Right atrium auricular region (tissue), 2 donors: ENCODE measurements at regions not wholly inside any gene's neighbourhood (a gene's known extent, or its start where the extent isn't known, plus 50 kb on each side); places are given as distances from the start of the nearest gene placed in this dataset.

Source experiments
- DNase-seq: peaks from one replicate; pipeline ENCODE4 v3.0.0-alpha.2; 2019; ENCODE audit warnings: low spot score
- H3K27ac ChIP-seq, 2 donors: fragments of 200-600 bp; sonication (generic); 1 replicate in 1 of 2; 2 replicates in 1 of 2; pipeline ENCODE4 v1.5.1; 2016 to 2019
- H3K27me3 ChIP-seq, 2 donors: fragments of 200-600 bp; sonication (generic); one replicate each; pipeline versions ENCODE4 v1.5.1 to v1.6.0; 2017 to 2019
- H3K36me3 ChIP-seq: fragments of 200-600 bp; sonication (generic); one replicate; pipeline ENCODE4 v1.5.1; 2016
- H3K4me1 ChIP-seq, 2 donors: fragments of 200-600 bp; sonication (generic); one replicate each; pipeline versions ENCODE4 v1.5.1 to v1.6.0; 2017 to 2019
- H3K4me3 ChIP-seq, 2 donors: fragments of 200-600 bp; sonication (generic); 1 replicate in 1 of 2; 2 replicates in 1 of 2; pipeline ENCODE4 v1.5.1; 2017 to 2019; ENCODE audit warnings: mild to moderate bottlenecking in 1 of 2, moderate library complexity in 1 of 2
- H3K9me3 ChIP-seq, 2 donors: fragments of 200-600 bp; sonication (generic); one replicate each; pipeline ENCODE4 v1.5.1; 2019
- CTCF ChIP-seq, 2 donors: fragments of 200-600 bp; sonication (generic); IDR thresholded peaks; one replicate each; pipeline ENCODE4 v1.5.1; 2019; ENCODE audit warnings: antibody characterized with exemption in 2 of 2

GRCh38 chr1:235021321-235021720, 107.3 kb downstream of the TOMM20 start:
- no peaks in the 10 kb centered on the region for H3K9me3 ChIP-seq
- H3K27ac ChIP-seq: no peak overlapping the region
- peaks cover 0 to 9% of the 10 kb centered on the region in 2 donors for H3K4me1 ChIP-seq
- H3K4me3 ChIP-seq: no peak overlapping the region
- H3K36me3 ChIP-seq: no peaks in the 10 kb centered on the region
- no peak for DNase-seq
- no peak for TF ChIP-seq CTCF (IDR thresholded peaks at IDR 0.05)
- no peaks in the 10 kb centered on the region for H3K27me3 ChIP-seq

GRCh38 chr1:235019961-235020360, 108.7 kb downstream of the TOMM20 start:
- no peak for DNase-seq
- H3K4me3 ChIP-seq: no peak overlapping the region
- peaks cover 0 to 9% of the 10 kb centered on the region in 2 donors for H3K4me1 ChIP-seq
- no peak overlapping the region for H3K27ac ChIP-seq
- no peak for TF ChIP-seq CTCF (IDR thresholded peaks at IDR 0.05)
- H3K36me3 ChIP-seq: no peaks in the 10 kb centered on the region
- H3K27me3 ChIP-seq: no peaks in the 10 kb centered on the region
- no peaks in the 10 kb centered on the region for H3K9me3 ChIP-seq

GRCh38 chr1:235019471-235019870, 109.2 kb downstream of the TOMM20 start:
- TF ChIP-seq CTCF (IDR thresholded peaks at IDR 0.05): no peak

GRCh38 chr1:235018720-235019444, 109.8 kb downstream of the TOMM20 start:
- H3K27ac ChIP-seq: no peak overlapping the region
- H3K36me3 ChIP-seq: no peaks in the 10 kb centered on the region
- no peaks in the 10 kb centered on the region for H3K9me3 ChIP-seq
- H3K27me3 ChIP-seq: no peaks in the 10 kb centered on the region
- H3K4me3 ChIP-seq: no peak overlapping the region
- peaks cover 0 to 9% of the 10 kb centered on the region in 2 donors for H3K4me1 ChIP-seq
- no peak for TF ChIP-seq CTCF (IDR thresholded peaks at IDR 0.05)
- DNase-seq: no peak

More at GRCh38 chr1:235019471-235019870, 109.2 kb downstream of the TOMM20 start:
- Histone ChIP-seq H3K36me3 (no peaks in the 10 kb centered on the region), H3K9me3 (no peaks in the 10 kb centered on the region), H3K27me3 (no peaks in the 10 kb centered on the region), H3K4me1 (peaks cover 0 to 9% of the 10 kb centered on the region in 2 donors), H3K27ac (no peak overlapping the region), H3K4me3 (no peak overlapping the region)
- DNase-seq: no peak

- H3K27me3 ChIP-seq: no peaks in the 10 kb centered on the region
- H3K36me3 ChIP-seq: no peaks in the 10 kb centered on the region
- no peak overlapping the region for H3K27ac ChIP-seq
- no peaks in the 10 kb centered on the region for H3K9me3 ChIP-seq
- TF ChIP-seq CTCF (IDR thresholded peaks at IDR 0.05): no peak
- H3K4me1 ChIP-seq: peaks cover 0 to 9% of the 10 kb centered on the region in 2 donors
- no peak for DNase-seq
- no peak overlapping the region for H3K4me3 ChIP-seq
Measured at GRCh38 chr1:235018161-235018560, 110.5 kb downstream of the TOMM20 start.

- Histone ChIP-seq H3K4me1 (peaks cover 0 to 11% of the 10 kb centered on the region in 2 donors), H3K4me3 (no peak overlapping the region), H3K9me3 (no peaks in the 10 kb centered on the region), H3K36me3 (no peaks in the 10 kb centered on the region), H3K27me3 (no peaks in the 10 kb centered on the region), H3K27ac (no peak overlapping the region)
- TF ChIP-seq CTCF (IDR thresholded peaks at IDR 0.05): no peak
- DNase-seq: no peak
Measured at GRCh38 chr1:235017719-235018118, 110.9 kb downstream of the TOMM20 start.
